Activated CD4-positive, CD25-positive, alpha-beta regulatory T cell treated with anti-CD3 and anti-CD28 coated beads, Interleukin-2, amount 50 U/mL, for 24 hours (primary cell): ENCODE measurements at regions not wholly inside any gene's neighbourhood (a gene's known extent, or its start where the extent isn't known, plus 50 kb on each side); places are given as distances from the start of the nearest gene placed in this dataset.
"Not testable (repeated sequence)": the region's sequence is repeated elsewhere in the genome, so short reads cannot be mapped to it uniquely, and the experiment has no call there.

Source experiments
- ATAC-seq, 2 donors: fragments of 150-1000 bp; cut with Tn5 transposase; one replicate each; pipeline ENCODE4 v1.10.0; 2021; ENCODE audit warnings: mild to moderate bottlenecking in 1 of 2, moderate library complexity in 1 of 2

GRCh38 chrX:148080593-148080992 lies 99.5 kb downstream of the FMR1NB start:
- no peak for ATAC-seq

DNA sequence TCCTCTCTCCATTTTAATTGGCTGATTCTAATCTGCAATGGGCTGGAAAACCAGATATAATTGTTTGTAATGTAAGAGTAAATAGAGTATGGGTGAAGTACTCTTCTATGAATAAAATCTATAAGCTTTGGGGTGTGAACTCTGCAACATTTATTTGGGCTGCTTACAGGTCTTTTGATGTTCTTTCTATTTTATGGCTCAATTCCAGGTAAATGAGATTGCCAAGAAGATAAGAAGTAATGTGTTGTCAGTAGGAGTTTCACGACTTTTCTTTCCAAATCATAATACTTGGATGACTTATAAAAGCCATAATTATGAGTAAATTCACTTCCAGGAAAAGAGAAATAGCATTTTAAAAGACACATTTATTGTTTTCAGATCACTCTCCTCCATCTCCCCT lies 103.5 kb downstream of the FMR1NB start:
- no peak for ATAC-seq

GRCh38 chrX:148120151-148120550 lies 139.0 kb downstream of the FMR1NB start:
- ATAC-seq: no peak

- ATAC-seq: no peak
These were observed 140.0 kb downstream of the FMR1NB start for GRCh38 chrX:148120999-148121623.

DNA sequence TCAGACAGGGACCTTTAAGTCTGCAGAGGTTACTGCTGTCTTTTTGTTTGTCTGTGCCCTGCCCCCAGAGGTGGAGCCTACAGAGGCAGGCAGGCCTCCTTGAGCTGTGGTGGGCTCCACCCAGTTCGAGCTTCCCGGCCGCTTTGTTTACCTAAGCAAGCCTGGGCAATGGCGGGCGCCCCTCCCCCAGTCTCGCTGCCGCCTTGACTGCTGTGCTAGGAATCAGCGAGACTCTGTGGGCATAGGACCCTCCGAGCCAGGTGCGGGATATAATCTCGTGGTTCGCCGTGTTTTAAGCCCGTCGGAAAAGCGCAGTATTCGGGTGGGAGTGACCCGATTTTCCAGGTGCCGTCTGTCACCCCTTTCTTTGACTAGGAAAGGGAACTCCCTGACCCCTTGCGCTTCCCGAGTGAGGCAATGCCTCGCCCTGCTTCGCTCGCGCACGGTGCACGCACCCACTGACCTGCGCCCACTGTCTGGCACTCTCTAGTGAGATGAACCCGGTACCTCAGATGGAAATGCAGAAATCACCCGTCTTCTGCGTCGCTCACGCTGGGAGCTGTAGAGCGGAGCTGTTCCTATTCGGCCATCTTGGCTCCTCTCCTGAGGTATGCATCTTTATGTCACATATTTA lies 147.9 kb downstream of the FMR1NB start:
- ATAC-seq: not testable (repeated sequence)

GRCh38 chrX:148133105-148133725 lies 152.1 kb downstream of the FMR1NB start:
- ATAC-seq: no peak

GRCh38 chrX:148134578-148134977 lies 153.4 kb downstream of the FMR1NB start:
- no peak for ATAC-seq

DNA sequence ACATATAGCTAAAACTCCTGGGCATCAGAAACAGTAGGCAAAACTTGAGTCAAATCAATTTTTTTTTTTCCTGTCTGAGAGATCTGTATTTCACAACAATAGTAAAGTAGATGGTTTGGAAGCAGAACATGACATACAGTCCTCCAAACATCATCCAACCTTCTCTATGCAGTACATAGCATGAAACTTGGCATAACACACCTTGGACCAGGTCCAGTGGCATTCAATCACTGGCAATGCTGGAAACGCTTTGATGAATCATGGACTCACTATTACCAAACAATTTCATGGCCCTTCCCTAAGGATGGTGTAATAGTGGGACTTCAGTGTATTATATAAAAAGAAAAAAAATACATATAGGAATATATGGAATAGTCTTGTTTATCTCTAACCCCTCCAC lies 154.6 kb downstream of the FMR1NB start:
- ATAC-seq: no peak

DNA sequence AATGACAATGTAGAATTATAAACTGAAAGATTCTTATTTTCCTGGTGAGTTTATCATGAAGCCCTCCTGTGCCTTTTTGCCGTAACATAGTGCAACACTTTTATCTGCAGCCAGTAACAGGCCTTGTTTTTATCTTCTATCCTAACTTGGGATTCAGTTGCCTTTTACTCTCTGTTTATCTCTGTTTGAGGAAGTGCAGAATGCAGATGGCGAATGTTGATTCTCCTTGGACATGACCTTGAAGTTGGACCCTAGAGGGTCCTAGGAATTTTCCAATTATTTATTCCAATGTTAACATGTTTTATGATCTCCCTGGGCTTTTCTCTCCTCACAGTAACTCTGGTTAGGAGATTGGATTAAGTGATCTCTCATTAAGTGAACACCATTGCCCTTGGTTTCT lies 165.0 kb downstream of the FMR1NB start:
- no peak for ATAC-seq

GRCh38 chrX:148156986-148157385 lies 175.8 kb downstream of the FMR1NB start:
- no peak for ATAC-seq

- no peak for ATAC-seq
These were observed 178.7 kb downstream of the FMR1NB start for GRCh38 chrX:148159796-148160195.

DNA sequence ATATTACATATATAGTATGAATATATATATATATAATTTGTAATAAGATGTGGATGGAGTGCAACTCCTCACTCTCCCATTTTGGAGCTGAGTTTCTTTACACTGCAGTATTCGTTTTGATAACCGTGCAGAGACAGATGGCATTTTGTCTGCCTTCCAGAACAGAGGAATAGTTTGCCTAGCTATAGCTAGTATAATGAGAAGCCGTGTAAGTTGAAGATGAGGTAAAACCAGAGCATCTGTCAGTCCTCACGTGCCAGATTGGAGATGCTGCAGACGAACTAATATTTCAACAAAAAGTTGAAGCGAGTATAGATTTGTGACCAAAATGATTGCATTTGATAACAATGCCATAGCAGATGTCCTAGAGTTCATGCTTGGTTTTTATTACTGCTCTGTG lies 180.6 kb downstream of the FMR1NB start:
- no peak for ATAC-seq

DNA sequence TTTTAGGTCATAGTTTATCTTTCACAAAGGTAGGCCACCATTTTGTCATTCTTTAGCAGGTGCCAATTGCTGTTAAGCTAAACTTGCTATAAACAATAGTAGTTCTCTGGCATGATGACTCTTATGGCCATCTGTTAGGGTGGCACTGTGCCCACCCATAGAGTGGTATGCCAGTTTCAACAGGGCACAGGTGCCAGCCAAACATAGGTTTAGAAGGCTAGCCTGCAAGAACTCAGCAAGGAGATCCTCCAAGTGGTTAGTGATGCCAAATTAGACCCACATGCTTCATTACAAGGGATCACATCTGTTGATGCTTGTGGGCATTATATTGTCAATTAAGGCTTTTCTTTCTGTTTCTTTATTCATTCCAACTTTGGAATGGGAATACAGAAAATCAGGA lies 204.5 kb downstream of the FMR1NB start:
- no peak for ATAC-seq

- ATAC-seq: no peak
These were observed 211.4 kb downstream of the FMR1NB start for GRCh38 chrX:148192547-148192946.

DNA sequence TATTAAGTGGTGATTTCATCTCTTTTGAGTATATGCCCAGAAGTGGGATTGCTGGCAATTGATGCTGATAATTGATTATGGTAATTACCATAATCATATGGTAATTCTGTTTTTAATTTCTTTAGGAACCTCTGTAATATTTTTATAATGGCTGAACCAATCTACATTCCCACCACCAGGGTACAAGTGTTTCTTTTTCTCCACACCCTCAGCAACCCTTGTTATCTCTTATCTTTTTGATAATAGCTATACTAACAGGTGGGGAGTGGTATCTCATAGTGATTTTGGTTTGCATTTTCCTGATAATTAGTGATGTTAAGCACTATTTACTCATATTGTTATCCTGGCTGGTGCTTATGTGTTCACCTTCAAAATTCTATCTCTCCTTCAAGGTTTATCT lies 212.6 kb downstream of the FMR1NB start:
- no peak for ATAC-seq

DNA sequence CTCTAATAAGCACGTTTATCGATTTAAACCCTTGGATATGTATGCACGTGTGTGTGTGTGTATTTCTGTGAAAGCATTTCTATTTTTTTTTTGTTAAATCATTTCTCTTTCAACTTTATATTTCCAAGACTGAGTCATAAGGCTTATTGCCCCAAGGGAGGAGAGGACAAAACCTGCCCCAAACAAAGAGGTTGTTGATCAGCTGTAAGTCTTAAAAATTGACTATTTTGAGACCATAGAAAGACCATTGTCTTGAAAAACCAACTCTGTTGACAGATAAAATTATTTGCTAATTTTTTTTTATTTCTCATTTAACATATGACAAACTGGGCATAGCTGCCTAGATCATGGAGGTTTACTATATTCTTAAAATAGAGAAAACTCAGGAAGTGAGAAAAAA lies 222.4 kb downstream of the FMR1NB start:
- no peak for ATAC-seq

GRCh38 chrX:148204195-148204594 lies 223.1 kb downstream of the FMR1NB start:
- no peak for ATAC-seq

GRCh38 chrX:148214786-148215185 lies 233.6 kb downstream of the FMR1NB start:
- no peak for ATAC-seq

DNA sequence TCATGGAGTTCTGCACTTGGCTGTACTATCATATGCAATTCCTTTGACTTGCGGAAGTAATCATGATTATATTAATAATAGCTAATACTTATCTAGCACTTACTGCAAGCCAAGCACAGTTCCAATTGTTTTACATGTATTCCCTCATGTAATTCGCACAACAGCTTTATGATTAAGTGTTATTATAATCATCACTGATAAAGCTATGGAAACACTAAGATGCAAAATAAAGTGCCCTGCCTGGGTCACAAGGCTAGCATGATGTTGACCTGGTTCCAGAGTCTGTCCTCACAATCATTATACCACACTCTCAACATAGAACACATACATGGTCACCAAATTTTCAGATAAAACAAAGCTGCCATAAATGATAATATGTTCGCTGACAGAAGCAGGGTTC lies 234.6 kb downstream of the FMR1NB start:
- no peak for ATAC-seq

DNA sequence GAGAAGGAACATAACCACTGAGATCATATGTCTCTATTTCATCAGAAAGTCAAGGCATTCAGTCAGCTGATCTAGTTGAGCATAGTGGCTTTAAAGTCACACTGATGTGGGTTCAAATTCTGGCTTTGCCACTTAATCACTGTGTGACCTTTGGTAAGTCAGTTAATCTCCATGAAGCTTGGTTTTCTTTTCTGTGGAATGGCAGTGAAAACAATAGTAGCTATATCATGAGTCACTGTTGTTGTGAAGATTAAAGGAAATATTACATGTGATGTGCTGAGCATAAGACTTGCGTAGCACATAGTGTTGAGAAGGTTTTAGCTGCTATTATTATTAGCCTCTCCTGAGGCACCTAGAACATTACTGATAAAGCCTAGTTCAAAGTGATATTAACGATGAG lies 242.2 kb downstream of the FMR1NB start:
- ATAC-seq: no peak

DNA sequence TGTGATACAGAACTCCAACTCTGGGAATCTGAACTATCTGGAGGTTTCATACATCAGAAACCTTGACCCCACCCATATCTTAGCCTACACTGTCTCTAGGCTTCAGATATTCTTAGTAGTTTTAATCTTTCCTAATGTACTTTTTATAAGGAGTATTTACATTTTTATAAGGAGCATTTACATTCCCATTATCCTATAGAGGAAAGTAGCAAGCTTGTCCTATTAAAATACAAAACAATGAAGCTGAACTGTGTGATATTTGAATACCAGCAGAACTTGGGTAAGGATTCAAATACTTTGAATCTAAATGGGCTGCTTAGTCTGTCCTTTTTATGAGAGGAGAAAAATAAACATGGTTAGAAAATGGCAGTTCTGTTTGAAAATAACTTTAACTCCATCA lies 247.4 kb downstream of the FMR1NB start:
- no peak for ATAC-seq

GRCh38 chrX:148229801-148230303 lies 248.7 kb downstream of the FMR1NB start:
- ATAC-seq: no peak

DNA sequence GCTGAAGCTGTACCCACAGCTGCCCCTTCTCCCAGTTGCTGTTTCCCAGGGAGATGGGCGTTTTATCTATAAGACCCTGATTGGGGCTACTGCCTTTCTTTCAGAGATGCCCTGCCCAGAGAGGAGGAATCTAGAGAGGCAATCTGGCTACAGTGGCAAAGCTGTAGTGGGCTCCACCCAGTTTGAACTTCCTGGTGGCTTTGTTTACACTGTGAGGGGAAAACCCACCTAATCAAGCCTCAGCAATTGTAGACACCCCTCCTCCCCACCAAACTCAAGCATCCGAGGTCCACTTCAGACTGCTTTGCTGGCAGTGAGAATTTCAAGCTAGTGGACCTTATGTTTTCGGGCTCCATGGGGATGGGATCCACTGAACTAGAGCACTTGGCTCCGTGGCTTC lies 240.4 kb upstream of the AFF2 start:
- no peak for ATAC-seq

GRCh38 chrX:148265829-148266228 lies 234.6 kb upstream of the AFF2 start:
- no peak for ATAC-seq
